NCI-H446 (cell line): ENCODE measurements at regions not wholly inside any gene's neighbourhood (a gene's known extent, or its start where the extent isn't known, plus 50 kb on each side); places are given as distances from the start of the nearest gene placed in this dataset.

Experiments used
- DNase-seq, 2 experiments: peaks; one replicate each; lab custom pipeline; 2025; lab: John Stamatoyannopoulos, UW

- DNase-seq: no peak
Observed at GRCh38 chr5:8050616-8051175, 181.7 kb downstream of the MTRR start.

GRCh38 chr5:8053270-8053669 is 184.3 kb downstream of the MTRR start:
- no peak for DNase-seq

GRCh38 chr5:8057769-8058168 is 188.8 kb downstream of the MTRR start:
- peak in 1 of 2 experiments; percentile 38 for DNase-seq

GRCh38 chr5:8058616-8059190 is 189.8 kb downstream of the MTRR start:
- no peak for DNase-seq

GRCh38 chr5:8059337-8059736 is 190.4 kb downstream of the MTRR start:
- no peak for DNase-seq

GRCh38 chr5:8060235-8060952 is 191.4 kb downstream of the MTRR start:
- DNase-seq: no peak

- DNase-seq: no peak
Observed at GRCh38 chr5:8060953-8061429, 192.0 kb downstream of the MTRR start.

GRCh38 chr5:8062521-8062920 is 193.6 kb downstream of the MTRR start:
- DNase-seq: no peak

- no peak for DNase-seq
Observed at GRCh38 chr5:8068078-8068477, 199.1 kb downstream of the MTRR start.

GRCh38 chr5:8070138-8070537 is 201.2 kb downstream of the MTRR start:
- no peak for DNase-seq

GRCh38 chr5:8079056-8079455 is 210.1 kb downstream of the MTRR start:
- no peak for DNase-seq

- DNase-seq: no peak
Observed at GRCh38 chr5:8081179-8081578, 212.2 kb downstream of the MTRR start.

GRCh38 chr5:8093669-8094068 is 224.7 kb downstream of the MTRR start:
- no peak for DNase-seq

GRCh38 chr5:8094304-8094703 is 225.4 kb downstream of the MTRR start:
- no peak for DNase-seq

- DNase-seq: no peak
Observed at GRCh38 chr5:8097146-8097545, 228.2 kb downstream of the MTRR start.

GRCh38 chr5:8098081-8098480 is 229.1 kb downstream of the MTRR start:
- DNase-seq: no peak

GRCh38 chr5:8102714-8103113 is 233.8 kb downstream of the MTRR start:
- no peak for DNase-seq

GRCh38 chr5:8114597-8115266 is 245.8 kb downstream of the MTRR start:
- no peak for DNase-seq

GRCh38 chr5:8123559-8123958 is 254.6 kb downstream of the MTRR start:
- DNase-seq: no peak

- no peak for DNase-seq
Observed at GRCh38 chr5:8134609-8135008, 265.7 kb downstream of the MTRR start.

GRCh38 chr5:8135742-8136141 is 266.8 kb downstream of the MTRR start:
- DNase-seq: no peak

GRCh38 chr5:8136271-8136670 is 267.3 kb downstream of the MTRR start:
- no peak for DNase-seq
